Effector memory CD8-positive, alpha-beta T cell (primary cell): ENCODE measurements at regions not wholly inside any gene's neighbourhood (a gene's known extent, or its start where the extent isn't known, plus 50 kb on each side); places are given as distances from the start of the nearest gene placed in this dataset.

Experiments
- ATAC-seq: fragments of 150-1000 bp; cut with Tn5 transposase; replicated peaks from 2 replicates; pipeline ENCODE4 v1.10.0; 2021; ENCODE audit warnings: mild to moderate bottlenecking, moderate library complexity
- DNase-seq, 3 experiments: peaks; one replicate each; pipeline ENCODE4 v3.0.0; 2021
- H3K27ac Mint-ChIP-seq, 2 donors: one replicate each; pipeline ENCODE4 v1.8.0; 2022; ENCODE audit warnings: mild to moderate bottlenecking in 2 of 2, mixed read lengths in 2 of 2, moderate library complexity in 2 of 2
- H3K27me3 Mint-ChIP-seq, 2 donors: one replicate each; pipeline ENCODE4 v1.8.0; 2022; ENCODE audit warnings: mixed read lengths in 2 of 2
- H3K36me3 Mint-ChIP-seq: one replicate; pipeline ENCODE4 v1.8.0; 2022; ENCODE audit warnings: mild to moderate bottlenecking, moderate library complexity, mixed read lengths; ENCODE audit not compliant: insufficient read depth
- H3K4me1 Mint-ChIP-seq, 2 donors: one replicate each; pipeline ENCODE4 v1.8.0; 2022; ENCODE audit warnings: low read depth in 2 of 2, mixed read lengths in 2 of 2
- H3K4me3 Mint-ChIP-seq, 2 donors: one replicate each; pipeline ENCODE4 v1.8.0; 2022; ENCODE audit warnings: mild to moderate bottlenecking in 2 of 2, mixed read lengths in 2 of 2, moderate library complexity in 2 of 2
- H3K9me3 Mint-ChIP-seq, 2 donors: one replicate each; pipeline ENCODE4 v1.8.0; 2022; ENCODE audit warnings: mixed read lengths in 2 of 2

DNA sequence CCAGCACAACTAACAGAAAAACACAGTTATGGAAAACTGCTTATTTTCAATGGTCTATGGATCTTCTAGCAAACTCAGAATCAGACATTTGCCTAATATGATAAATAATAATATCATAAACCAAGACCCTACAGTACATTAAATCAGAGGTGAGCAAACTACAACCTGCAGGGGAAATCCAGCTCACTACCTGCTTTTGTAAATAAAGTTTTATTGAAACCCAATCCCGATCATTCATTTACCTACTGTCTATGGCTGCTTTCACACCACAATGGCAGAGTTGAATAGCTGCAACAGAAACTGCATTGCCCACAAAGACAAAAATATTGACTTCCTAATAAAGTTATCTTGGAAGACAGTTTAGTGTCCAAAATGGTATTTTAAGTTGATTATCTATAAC, 108.5 kb downstream of the ELAPOR2 start:
- Mint-ChIP-seq H3K4me1 (peaks cover 0 to 4% of the 10 kb centered on the region in 2 donors), H3K36me3 (no peaks in the 10 kb centered on the region), H3K27me3 (peaks cover 6 to 7% of the 10 kb centered on the region in 2 donors), H3K27ac (no peak overlapping the region), H3K4me3 (no peak overlapping the region), H3K9me3 (no peaks in the 10 kb centered on the region)
- ATAC-seq (no peak), DNase-seq (no peak)

DNA sequence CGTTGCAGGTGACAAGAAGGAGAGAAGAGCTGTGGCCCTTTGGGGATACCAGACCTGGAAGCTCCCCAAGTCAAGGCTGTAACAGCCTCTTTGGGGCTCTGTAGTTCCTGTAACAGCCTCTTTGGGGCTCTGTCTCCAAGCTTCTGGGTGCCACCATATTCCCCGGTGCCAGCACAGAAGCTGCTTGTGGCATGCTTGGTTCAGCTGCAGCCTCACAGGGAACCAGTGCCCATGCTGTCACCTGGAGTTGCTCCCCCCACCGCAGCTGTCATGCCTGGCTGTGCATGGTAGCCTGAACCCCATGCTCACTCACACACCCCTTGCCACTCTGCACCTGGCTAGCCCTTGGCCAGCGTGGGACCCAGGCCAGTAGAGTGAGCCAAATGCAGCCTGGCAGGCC, 109.1 kb downstream of the ELAPOR2 start:
- no peak overlapping the region for H3K27ac Mint-ChIP-seq
- no peaks in the 10 kb centered on the region for H3K9me3 Mint-ChIP-seq
- H3K4me1 Mint-ChIP-seq = no peaks in the 10 kb centered on the region
- no peaks in the 10 kb centered on the region for H3K36me3 Mint-ChIP-seq
- H3K27me3 Mint-ChIP-seq = peaks cover 1 to 7% of the 10 kb centered on the region in 2 donors
- DNase-seq (no peak), ATAC-seq (peak; percentile 26)
- no peak overlapping the region for H3K4me3 Mint-ChIP-seq

DNA sequence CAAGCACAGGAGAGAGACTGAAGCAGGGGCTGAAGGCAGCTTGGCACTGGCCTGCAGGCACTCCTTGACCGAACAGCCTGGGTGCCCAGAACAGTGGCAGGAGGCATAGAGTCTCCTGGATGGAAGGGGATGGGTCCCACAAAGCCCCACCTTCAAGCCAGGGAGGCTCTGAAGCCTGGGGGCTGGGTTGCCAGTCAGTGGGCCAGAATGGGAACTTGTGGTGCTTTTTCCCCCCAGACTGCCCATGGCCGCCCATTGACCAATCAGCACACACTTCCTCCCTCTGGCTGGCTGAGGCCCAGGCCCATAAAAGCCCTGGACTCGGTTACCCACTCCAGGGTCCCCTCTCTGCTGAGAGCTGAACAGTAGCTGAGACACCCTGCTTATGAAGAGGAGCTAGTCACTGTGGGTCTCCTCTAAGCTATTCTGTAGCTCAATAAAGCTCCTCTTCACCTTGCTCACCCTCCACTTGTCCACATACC, 109.6 kb downstream of the ELAPOR2 start:
- no peak for ATAC-seq
- Mint-ChIP-seq H3K27ac (peak overlapping the region in 1 of 2 donors; percentile 20), H3K36me3 (no peaks in the 10 kb centered on the region), H3K4me1 (no peaks in the 10 kb centered on the region), H3K27me3 (peaks cover 0 to 7% of the 10 kb centered on the region in 2 donors), H3K4me3 (no peak overlapping the region), H3K9me3 (no peaks in the 10 kb centered on the region)
- no peak for DNase-seq

DNA sequence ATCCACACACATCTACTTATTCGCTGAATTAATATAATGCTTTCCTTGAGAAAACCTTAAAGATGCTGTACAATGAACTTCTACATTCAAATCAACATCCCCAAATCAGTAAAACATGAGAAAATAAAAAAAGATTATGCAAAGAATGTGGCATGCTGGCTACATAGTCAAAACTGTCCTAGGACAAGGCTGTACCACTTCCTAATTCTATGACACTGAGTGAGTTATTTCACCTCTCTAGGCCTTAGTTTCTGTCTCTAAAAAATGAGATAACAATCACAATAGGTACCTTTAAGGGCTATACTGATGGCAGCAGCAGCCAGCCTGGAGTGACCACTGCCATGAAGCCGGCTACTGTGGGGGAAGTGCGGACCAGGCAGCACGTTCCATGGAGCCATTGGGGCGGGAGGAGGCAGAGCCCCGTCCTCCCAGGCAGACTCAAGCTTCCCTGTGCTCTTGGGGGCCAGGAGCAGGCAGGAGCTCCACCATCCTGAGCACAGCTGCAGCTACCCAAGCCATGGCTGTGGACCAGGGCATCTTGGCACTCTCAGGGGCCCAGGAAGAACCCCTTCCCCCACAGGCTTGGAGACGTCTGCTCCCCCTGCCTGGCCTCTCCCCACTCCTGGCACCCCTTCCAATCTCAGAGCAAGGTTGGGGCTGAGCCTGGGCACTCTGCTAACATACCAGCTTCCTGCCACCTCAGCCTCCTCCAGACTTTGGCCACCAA, 110.2 kb downstream of the ELAPOR2 start:
- ATAC-seq = no peak

DNA sequence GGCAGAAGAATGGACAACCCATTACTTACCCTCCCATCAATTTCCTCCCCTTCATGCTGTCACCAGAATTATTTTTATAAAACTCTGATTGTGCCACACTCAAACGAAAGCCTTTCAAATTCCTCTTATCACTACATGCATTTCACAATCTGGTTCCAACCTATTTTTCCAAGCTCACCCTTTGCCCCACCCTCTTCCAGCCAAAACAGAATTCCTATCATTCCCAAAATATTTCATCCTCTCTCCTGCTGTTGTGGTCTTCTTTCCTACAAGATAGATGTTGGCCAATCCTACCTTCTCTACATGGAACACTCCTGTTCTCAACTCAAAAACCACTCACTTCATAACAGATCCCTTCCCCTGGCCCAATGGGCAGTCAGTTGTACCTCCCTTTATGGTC, 111.5 kb downstream of the ELAPOR2 start:
- Mint-ChIP-seq H3K4me3 (no peak overlapping the region), H3K36me3 (no peaks in the 10 kb centered on the region), H3K4me1 (no peaks in the 10 kb centered on the region), H3K9me3 (no peaks in the 10 kb centered on the region), H3K27me3 (peaks cover 0 to 7% of the 10 kb centered on the region in 2 donors), H3K27ac (no peak overlapping the region)
- no peak for ATAC-seq
- no peak for DNase-seq

More for the DNA sequence above, 110.2 kb downstream of the ELAPOR2 start:
- Mint-ChIP-seq H3K27ac (peak overlapping the region in 1 of 2 donors; percentile 20), H3K4me1 (no peaks in the 10 kb centered on the region), H3K27me3 (peaks cover 0 to 7% of the 10 kb centered on the region in 2 donors), H3K4me3 (no peak overlapping the region), H3K9me3 (no peaks in the 10 kb centered on the region), H3K36me3 (no peaks in the 10 kb centered on the region)
- DNase-seq = no peak

DNA sequence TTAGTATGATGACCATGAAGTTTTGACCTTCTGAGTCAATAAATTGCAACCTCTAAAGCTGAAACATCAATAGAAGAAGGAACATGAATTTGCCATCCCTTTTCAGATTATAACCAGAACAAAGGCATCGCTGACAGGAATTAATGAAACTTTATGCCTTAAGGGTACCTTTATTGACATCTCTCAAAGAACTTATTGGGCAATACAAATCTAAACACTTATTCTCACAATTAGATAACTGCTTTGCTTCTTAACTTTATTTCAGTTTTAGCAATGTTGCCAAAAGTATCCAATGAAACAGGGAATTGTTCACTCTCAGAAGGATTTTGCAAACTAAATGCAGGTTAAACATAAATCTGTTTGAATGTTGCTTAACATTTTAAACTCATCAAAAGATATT, 116.0 kb downstream of the ELAPOR2 start:
- Mint-ChIP-seq H3K36me3 (peaks cover 7% of the 10 kb centered on the region), H3K27me3 (peaks cover 0 to 7% of the 10 kb centered on the region in 2 donors), H3K9me3 (no peaks in the 10 kb centered on the region), H3K4me1 (peaks cover 0 to 1% of the 10 kb centered on the region in 2 donors), H3K27ac (no peak overlapping the region), H3K4me3 (no peak overlapping the region)
- DNase-seq (no peak), ATAC-seq (no peak)

DNA sequence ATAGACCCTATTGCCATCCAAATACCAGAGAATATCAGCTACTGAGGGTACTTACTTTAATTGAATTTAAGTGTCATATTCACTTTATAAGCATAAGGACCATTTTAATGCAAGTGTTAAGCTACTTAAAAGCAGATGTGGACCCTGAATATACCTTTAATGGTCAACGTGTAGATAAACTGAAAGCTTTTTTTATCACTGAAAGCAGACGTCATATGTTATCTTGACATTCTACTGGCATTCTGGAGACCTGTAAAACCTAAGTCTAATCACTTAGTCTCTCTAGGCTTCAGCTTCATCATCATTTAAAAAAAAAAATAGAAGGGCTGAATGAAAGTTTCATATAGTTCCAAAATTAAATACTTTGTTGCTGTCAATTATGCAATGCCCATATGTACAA, 116.5 kb downstream of the ELAPOR2 start:
- Mint-ChIP-seq H3K27ac (no peak overlapping the region), H3K4me3 (no peak overlapping the region), H3K36me3 (peaks cover 7% of the 10 kb centered on the region), H3K4me1 (peaks cover 0 to 1% of the 10 kb centered on the region in 2 donors), H3K27me3 (peaks cover 0 to 7% of the 10 kb centered on the region in 2 donors), H3K9me3 (no peaks in the 10 kb centered on the region)
- ATAC-seq = no peak
- no peak for DNase-seq

DNA sequence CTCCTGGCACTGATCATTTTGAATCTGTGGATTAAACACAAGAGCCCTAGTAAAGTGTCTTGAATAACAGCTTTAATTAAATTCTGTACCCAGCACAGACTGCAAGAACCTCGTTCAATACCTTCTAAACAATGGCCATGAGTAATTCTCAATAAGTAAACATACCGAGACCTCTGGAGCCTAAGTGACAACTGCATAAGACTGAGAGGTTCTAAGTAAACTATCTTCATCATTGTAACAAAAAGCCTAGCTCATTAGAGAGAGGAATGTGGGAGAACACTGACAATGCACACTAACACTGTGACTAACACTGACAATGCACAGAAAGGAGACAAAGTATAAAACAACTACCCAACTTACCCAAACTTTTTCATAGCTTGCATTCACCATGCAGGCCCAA, 117.4 kb downstream of the ELAPOR2 start:
- Mint-ChIP-seq H3K4me3 (no peak overlapping the region), H3K27ac (no peak overlapping the region), H3K4me1 (peaks cover 0 to 1% of the 10 kb centered on the region in 2 donors), H3K9me3 (no peaks in the 10 kb centered on the region), H3K36me3 (peaks cover 7% of the 10 kb centered on the region), H3K27me3 (peaks cover 0 to 7% of the 10 kb centered on the region in 2 donors)
- DNase-seq (no peak), ATAC-seq (no peak)

DNA sequence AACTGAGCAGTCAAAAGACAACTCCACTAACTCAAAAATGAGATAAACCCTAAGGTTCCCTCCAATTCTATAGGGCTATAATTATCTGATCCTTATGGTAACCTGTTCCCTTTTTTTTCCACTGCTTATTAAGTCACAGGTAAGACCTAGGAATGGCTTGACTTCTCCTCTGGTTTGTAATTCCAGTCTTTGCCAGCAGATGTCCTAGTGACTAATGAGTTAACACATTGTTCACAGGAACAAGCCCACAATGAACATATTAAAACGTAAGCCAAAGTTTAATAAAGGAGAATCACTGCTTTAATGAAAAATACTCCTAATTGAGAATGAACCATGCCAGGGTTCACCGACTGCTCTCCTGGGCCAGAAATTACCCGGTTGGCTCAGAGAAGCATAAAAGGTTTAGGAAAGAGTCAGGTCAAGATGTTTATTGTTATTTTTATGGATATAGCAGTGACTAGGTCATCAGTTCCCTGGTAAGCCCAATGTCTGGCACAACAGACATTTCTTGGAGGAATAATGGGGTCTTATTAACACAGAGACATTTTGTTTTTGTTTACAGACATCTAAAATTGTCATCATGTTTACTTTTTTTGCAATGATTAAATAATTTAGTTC, 120.1 kb downstream of the ELAPOR2 start:
- Mint-ChIP-seq H3K4me3 (no peak overlapping the region), H3K4me1 (peaks cover 0 to 1% of the 10 kb centered on the region in 2 donors), H3K27me3 (no peaks in the 10 kb centered on the region), H3K27ac (no peak overlapping the region), H3K36me3 (peaks cover 7% of the 10 kb centered on the region), H3K9me3 (no peaks in the 10 kb centered on the region)
- ATAC-seq (peak; percentile 46), DNase-seq (peak; percentile 31 to 38 (median 35))

DNA sequence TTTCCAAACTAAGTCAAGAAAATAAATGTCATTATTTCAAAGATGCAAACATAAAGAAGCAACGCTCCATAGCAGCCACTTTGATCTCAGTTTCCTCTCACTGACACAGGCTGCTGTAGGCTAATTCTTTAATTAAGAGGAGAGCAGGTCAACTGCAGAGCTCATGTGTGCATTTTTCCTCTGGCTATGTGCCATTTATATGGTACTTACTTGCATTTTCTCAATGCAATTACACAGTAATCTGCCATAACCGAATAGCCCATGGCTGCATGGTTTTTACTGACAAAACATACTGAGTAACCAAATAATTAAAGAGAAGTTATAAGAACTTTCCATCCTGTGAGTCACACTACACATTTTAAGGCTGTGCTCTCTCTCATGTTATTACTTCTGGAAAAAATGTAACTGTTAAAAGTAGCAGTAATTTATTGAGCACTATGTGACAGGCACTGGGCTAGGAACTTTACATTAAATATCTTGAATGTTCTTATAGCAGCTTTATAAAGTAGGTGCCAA, 122.0 kb downstream of the ELAPOR2 start:
- Mint-ChIP-seq H3K4me1 (peaks cover 0 to 1% of the 10 kb centered on the region in 2 donors), H3K9me3 (no peaks in the 10 kb centered on the region)
- no peak for DNase-seq

DNA sequence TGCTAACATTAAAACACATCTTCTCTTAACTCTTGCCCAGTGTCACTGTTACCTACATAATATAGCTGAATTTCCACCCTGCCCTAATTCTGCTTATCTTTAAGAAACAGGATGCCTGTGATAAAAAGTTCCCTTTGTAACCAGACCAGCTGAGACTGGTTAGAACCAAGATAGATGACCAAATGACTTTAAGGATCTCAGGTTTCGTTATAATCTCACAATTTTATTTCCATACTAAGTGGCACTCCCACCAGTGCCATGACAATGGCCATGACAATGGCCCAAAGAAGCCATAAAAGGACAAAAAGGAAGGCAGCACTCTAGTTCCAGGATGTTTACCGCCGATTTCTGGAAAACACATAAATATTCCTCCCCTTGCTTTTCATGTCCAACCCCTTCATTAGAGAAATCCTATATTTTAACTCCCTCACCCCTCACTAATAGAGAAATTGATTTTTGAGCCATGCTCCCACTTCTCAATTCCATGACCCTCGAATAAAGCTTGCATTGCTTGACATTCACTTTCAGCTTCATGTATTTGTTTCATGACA, 126.1 kb downstream of the ELAPOR2 start:
- ATAC-seq (no peak), DNase-seq (no peak)
- Mint-ChIP-seq H3K9me3 (no peaks in the 10 kb centered on the region), H3K4me1 (no peaks in the 10 kb centered on the region), H3K36me3 (no peaks in the 10 kb centered on the region), H3K27ac (no peak overlapping the region), H3K27me3 (no peaks in the 10 kb centered on the region), H3K4me3 (no peak overlapping the region)

More for the DNA sequence above, 122.0 kb downstream of the ELAPOR2 start:
- no peak for ATAC-seq
- Mint-ChIP-seq H3K27me3 (no peaks in the 10 kb centered on the region), H3K36me3 (peaks cover 7% of the 10 kb centered on the region), H3K27ac (no peak overlapping the region), H3K4me3 (no peak overlapping the region)

DNA sequence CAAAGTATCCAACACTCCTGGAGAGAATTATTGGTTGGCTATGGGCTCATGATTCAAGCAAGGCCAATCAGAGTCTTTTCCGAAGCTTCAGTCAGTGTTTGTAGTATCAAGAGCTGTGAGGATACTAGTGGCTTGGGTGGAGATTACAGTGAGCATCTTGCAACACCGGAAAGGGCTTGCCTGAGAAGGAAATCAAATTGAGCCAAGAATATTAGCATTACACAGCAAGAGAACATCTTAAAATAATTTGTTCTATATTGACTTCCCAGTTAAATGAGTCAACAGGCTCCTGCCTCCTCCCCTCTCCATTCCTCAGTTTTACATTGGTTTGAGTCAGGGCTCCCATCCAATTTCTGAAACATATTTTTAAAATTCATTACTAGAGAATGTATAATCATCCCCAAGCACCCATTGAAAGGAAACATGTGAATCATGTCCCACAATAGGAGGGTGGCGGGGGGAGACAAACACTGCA, 127.4 kb downstream of the ELAPOR2 start:
- no peak overlapping the region for H3K4me3 Mint-ChIP-seq
- no peak for DNase-seq

DNA sequence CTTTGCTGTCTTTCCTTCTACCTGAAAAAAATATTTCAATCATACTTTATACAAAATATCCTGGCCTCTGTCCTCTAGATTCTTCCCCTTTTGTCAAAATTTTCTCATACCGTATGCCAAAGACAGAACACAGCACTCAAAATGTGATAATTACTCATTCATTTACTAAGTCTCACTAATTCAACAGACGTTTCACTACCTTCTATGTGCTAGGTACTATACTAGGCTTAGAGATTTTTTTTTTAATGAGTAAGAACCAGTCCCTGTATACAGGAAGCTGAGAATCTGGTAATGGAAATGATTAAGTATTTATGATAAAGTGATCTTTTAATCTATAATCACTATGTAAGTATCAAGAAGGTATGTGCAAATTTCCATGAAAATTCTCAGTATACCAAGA, 128.0 kb downstream of the ELAPOR2 start:
- H3K4me3 Mint-ChIP-seq = no peak overlapping the region
- ATAC-seq = no peak
- H3K9me3 Mint-ChIP-seq = no peaks in the 10 kb centered on the region
- no peaks in the 10 kb centered on the region for H3K27me3 Mint-ChIP-seq
- no peaks in the 10 kb centered on the region for H3K4me1 Mint-ChIP-seq
- no peak for DNase-seq
- H3K27ac Mint-ChIP-seq = no peak overlapping the region
- no peaks in the 10 kb centered on the region for H3K36me3 Mint-ChIP-seq

More for the DNA sequence above, 127.4 kb downstream of the ELAPOR2 start:
- Mint-ChIP-seq H3K27ac (no peak overlapping the region), H3K36me3 (no peaks in the 10 kb centered on the region), H3K9me3 (no peaks in the 10 kb centered on the region), H3K4me1 (no peaks in the 10 kb centered on the region), H3K27me3 (no peaks in the 10 kb centered on the region)
- no peak for ATAC-seq
